HG03045 (cell line): ENCODE measurements at regions not wholly inside any gene's neighbourhood (a gene's known extent, or its start where the extent isn't known, plus 50 kb on each side); places are given as distances from the start of the nearest gene placed in this dataset.
"Not testable (repeated sequence)": the region's sequence is repeated elsewhere in the genome, so short reads cannot be mapped to it uniquely, and the experiment has no call there.

Experiments used
- ATAC-seq: cut with Tn5 transposase; IDR thresholded peaks from one replicate; pipeline ENCODE4 v1.9.1; 2021; ENCODE audit warnings: mild to moderate bottlenecking, moderate library complexity; ENCODE audit not compliant: unreplicated experiment

GRCh38 chr7:97373736-97374135 lies 256.2 kb downstream of the SDHAF3 start:
- ATAC-seq = no peak

- ATAC-seq = no peak
Measured at GRCh38 chr7:97377713-97378112, 260.2 kb downstream of the SDHAF3 start.

GRCh38 chr7:97381815-97382554 lies 264.5 kb downstream of the SDHAF3 start:
- ATAC-seq = no peak

- ATAC-seq = no peak
Measured at GRCh38 chr7:97390052-97390451, 272.6 kb downstream of the SDHAF3 start.

GRCh38 chr7:97390915-97391593 lies 273.6 kb downstream of the SDHAF3 start:
- ATAC-seq = no peak

DNA sequence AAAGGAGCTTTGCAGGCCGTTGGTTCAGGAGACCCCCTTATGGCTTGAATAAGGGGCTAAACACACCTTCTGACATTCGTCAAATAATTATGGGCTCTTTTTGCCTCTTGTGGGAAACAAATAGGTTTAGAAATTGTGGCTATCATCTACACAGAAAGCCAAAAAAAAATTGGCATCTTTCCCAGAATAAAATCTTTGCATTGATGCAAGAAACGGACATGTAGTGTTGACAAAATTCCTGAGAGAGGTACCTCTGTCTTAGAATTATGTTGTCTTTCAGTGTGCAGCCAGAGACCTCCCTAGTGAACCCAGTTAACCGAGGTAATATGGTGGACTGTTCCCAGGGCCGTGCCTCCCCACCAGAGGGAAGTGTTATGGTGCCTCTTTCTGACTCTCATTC lies 283.9 kb downstream of the SDHAF3 start:
- no peak for ATAC-seq

- ATAC-seq = no peak
Measured at GRCh38 chr7:97405835-97406234, 288.3 kb downstream of the SDHAF3 start.

DNA sequence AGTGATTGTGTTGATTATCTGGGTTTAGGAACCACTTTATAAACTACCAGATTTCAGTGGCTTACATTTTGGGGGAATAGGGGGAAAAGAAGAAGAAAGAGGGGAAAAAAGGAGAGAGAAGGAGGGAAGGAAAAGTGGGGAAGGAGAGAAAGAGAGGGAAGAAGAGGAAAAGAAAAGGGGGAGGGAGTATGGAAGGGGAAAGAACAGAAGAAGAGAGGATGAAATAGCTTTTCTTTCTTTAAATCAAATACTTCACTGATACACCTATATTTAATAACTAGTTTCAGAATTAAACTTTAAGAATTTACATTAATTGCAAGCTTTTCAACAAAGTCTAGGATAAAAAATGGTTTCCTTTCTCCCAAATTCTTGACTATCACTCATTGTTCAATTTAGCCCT lies 289.6 kb downstream of the SDHAF3 start:
- no peak for ATAC-seq

- no peak for ATAC-seq
Measured at GRCh38 chr7:97409346-97409745, 291.8 kb downstream of the SDHAF3 start.

DNA sequence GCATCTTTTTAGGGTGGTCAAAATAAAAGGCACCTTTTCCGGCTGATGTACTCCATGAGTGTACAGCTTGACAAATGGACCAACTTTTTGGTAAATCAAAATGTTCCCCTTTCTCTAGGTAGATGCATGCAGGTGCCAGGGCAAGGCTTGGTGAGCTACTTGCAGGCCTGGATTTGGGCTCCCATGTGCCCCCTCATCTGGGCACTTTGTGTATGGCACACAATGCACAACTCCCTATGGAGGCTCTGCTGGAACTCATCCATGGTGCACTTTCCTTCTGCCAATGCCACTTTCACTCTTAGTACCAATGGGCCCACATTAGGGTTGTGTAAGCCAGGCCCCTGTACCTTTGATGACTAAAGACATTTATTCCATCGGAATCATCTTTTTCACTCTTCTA lies 300.8 kb downstream of the SDHAF3 start:
- ATAC-seq = no peak

DNA sequence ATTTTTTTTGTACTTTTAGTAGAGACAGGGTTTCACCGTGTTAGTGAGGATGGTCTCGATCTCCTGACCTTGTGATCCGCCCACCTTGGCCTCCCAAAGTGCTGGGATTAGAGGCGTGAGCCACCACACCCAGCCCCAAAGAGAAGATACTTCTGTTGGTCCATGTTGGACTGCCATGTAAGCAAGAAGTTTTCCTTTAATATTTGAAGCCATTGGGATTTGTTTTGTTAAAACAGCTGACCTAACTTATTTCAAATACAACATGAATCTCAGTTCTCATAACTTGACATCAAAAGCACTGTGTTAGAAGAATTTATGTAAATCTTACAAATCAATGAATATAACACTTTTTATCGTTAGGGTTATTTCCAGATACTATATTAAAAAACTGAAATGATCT lies 302.4 kb downstream of the SDHAF3 start:
- no peak for ATAC-seq

DNA sequence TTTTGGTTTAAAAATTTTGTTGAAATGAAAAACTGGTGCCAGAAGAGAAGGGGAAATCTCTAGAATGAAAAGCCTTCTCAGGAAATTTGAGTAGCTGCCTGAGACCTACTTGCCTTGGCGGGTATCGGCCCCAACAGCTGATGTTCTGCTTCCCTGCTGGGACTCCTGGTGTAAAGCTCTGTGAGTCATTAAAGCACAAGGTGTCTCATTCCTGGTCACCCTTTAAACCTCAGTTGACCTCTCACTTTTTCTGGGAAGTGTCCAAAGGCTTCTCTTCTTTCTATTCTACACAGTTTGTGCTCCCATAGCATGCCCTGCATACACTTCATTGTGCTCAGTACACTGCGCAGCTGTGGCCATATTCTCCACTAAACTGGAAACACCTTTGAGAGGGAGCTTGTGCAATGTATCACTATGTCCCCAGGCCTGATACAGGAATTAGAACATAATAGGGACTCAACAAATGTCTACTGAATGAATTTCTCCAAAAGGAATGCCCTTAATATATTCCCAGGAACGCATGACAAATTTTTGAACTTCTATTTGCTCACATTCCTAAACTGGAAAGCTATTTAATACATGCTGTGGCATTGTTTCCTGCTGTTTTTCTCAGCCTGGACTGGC lies 303.9 kb downstream of the SDHAF3 start:
- ATAC-seq = no peak

GRCh38 chr7:97422046-97422445 lies 304.5 kb downstream of the SDHAF3 start:
- ATAC-seq = no peak

- ATAC-seq = no peak
Measured at GRCh38 chr7:97430006-97430405, 301.9 kb upstream of the TAC1 start.

- no peak for ATAC-seq
Measured at GRCh38 chr7:97439637-97440214, 292.2 kb upstream of the TAC1 start.

GRCh38 chr7:97446361-97446760 lies 285.5 kb upstream of the TAC1 start:
- ATAC-seq = no peak

DNA sequence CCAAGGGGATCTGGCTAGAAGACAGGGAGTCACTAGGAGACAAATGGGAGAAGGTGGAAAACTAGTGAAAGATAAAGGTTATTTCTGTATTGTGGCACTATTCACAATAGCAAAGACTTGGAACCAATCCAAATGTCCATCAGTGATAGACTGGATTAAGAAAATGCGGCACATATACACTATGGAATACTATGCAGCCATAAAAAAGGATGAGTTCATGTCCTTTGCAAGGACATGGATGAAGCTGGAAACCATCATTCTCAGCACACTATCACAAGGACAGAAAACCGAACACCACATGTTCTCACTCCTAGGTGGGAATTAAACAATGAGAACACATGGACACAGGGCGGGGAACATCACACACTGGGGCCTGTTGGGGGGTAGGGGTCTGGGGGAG lies 282.4 kb upstream of the TAC1 start:
- ATAC-seq = not testable (repeated sequence)

DNA sequence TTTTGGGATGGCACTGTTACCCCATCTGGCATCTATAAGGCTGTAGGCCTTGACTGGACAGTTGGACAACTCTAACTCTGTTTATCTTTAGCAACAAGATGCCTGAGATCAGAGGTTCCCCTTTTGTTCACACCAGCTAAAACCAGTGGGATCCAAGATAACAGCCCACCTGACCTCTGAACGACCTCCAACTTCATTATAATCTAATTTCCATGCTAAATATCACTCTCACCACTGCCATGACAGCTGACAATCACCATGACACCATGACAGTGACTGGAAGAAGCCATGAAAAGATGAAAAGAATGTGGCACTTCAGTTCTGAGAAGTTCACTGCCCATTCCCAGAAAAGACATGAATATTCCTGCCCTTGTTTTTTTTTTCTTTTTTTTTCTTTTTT lies 281.4 kb upstream of the TAC1 start:
- no peak for ATAC-seq

- ATAC-seq = no peak
Measured at GRCh38 chr7:97454636-97455035, 277.2 kb upstream of the TAC1 start.

DNA sequence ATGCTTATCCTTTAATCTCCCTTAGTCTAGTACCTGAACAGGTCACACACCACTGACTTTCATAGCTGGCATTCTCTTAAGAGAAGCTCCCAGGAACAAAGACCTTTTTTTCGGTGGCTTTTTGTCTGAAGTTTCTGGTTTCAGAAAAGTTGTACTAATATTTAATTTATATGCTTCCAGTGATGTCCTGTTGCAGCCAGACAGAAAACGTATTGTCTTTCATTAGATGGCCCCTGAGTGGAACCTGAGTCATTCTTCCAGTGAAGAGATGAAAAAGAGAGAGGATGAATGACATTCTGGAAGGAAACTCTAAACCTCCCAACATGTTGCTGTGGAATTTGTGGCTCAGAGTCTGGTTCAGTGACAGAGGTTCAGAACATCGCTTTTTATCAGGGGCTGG lies 274.8 kb upstream of the TAC1 start:
- ATAC-seq = no peak

DNA sequence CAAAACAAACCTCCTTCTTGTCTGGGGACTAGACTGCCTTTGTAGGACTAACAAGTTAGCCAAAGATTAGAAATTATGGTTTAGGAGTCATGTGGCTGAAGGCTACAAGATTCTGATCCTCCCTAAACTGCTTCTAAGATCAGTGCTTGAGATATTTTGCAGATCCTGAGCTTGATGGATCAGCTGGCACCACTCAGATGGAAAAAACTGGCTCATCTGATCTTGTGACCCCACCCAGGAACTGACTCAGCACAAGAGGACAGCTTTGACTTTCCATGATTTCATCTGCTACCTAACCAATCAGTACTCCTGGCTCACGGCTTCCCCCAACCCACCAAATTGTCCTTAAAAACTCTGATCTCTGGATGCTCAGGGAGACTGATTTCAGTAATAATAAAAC lies 271.5 kb upstream of the TAC1 start:
- ATAC-seq = no peak

DNA sequence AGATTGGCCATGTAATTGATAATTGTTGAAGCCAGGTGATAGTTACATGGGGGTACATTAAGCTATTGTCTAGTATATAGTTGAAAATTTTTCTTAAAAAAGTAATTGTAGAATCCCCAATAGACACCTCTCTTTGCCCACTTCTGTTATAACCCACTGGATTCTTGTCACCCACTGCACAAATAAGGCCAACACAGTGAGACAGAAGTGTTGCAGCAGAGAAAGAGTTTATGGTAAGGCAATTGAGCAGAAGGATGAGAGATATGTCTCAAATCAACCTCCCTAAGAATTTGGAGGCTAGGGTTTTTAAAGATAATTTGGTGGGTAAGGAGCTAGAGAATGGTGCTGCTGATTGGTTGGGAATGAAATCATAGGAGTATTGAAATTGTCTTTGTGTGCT lies 270.3 kb upstream of the TAC1 start:
- ATAC-seq = no peak
